Fibroblast of villous mesenchyme (primary cell): ENCODE measurements at regions not wholly inside any gene's neighbourhood (a gene's known extent, or its start where the extent isn't known, plus 50 kb on each side); places are given as distances from the start of the nearest gene placed in this dataset.

Experiments used
- DNase-seq: peaks from one replicate; pipeline ENCODE4 v3.0.0-alpha.2; 2010; ENCODE audit warnings: low read depth
- H3K4me3 ChIP-seq: 2 replicates; pipeline ENCODE4 v1.5.1; 2011; ENCODE audit warnings: low read depth, mild to moderate bottlenecking, low read length
- CTCF ChIP-seq: IDR thresholded peaks from 2 replicates; pipeline ENCODE4 v1.5.1; 2012; ENCODE audit warnings: low read depth, mild to moderate bottlenecking, low read length; ENCODE audit not compliant: insufficient read depth

- no peak overlapping the region for H3K4me3 ChIP-seq
- no peak for DNase-seq
- TF ChIP-seq CTCF: no peak
Observed at GRCh38 chr15:98124581-98124980, 164.1 kb downstream of the ARRDC4 start.

- DNase-seq: no peak
- TF ChIP-seq CTCF: no peak
- no peak overlapping the region for H3K4me3 ChIP-seq
Observed at GRCh38 chr15:98126326-98127085, 166.0 kb downstream of the ARRDC4 start.

GRCh38 chr15:98127586-98127985 is 167.1 kb downstream of the ARRDC4 start:
- TF ChIP-seq CTCF: no peak
- no peak for DNase-seq
- no peak overlapping the region for H3K4me3 ChIP-seq

GRCh38 chr15:98131924-98132323 is 171.4 kb downstream of the ARRDC4 start:
- H3K4me3 ChIP-seq: no peak overlapping the region
- no peak for DNase-seq
- no peak for TF ChIP-seq CTCF

- DNase-seq: no peak
- no peak for TF ChIP-seq CTCF
- H3K4me3 ChIP-seq: no peak overlapping the region
Observed at GRCh38 chr15:98134905-98135304, 174.4 kb downstream of the ARRDC4 start.

GRCh38 chr15:98138910-98139309 is 178.4 kb downstream of the ARRDC4 start:
- DNase-seq: no peak
- TF ChIP-seq CTCF: no peak
- H3K4me3 ChIP-seq: no peak overlapping the region

GRCh38 chr15:98139337-98139736 is 178.8 kb downstream of the ARRDC4 start:
- no peak for DNase-seq
- no peak for TF ChIP-seq CTCF
- H3K4me3 ChIP-seq: no peak overlapping the region
